Prostate gland (tissue), 2 donors: ENCODE measurements at regions not wholly inside any gene's neighbourhood (a gene's known extent, or its start where the extent isn't known, plus 50 kb on each side); places are given as distances from the start of the nearest gene placed in this dataset.
"Not testable (repeated sequence)": the region's sequence is repeated elsewhere in the genome, so short reads cannot be mapped to it uniquely, and the experiment has no call there.

Experiments used
- DNase-seq: peaks from one replicate; pipeline ENCODE4 v3.0.0-alpha.2; 2019; ENCODE audit warnings: low spot score
- H3K27ac ChIP-seq, 2 donors: fragments of 200-600 bp; sonication (generic); 2 replicates each; pipeline ENCODE4 v1.5.1; 2017 to 2019
- H3K27me3 ChIP-seq: fragments of 200-600 bp; sonication (generic); replicated peaks from 2 replicates; pipeline ENCODE4 v1.5.1; 2019; ENCODE audit not compliant: insufficient read depth
- H3K36me3 ChIP-seq, 2 donors: fragments of 200-600 bp; sonication (generic); 1 replicate in 1 of 2; 2 replicates in 1 of 2; pipeline versions ENCODE4 v1.5.1 to v1.8.1; 2017 to 2019
- H3K4me1 ChIP-seq: fragments of 200-600 bp; sonication (generic); replicated peaks from 2 replicates; pipeline ENCODE4 v1.5.1; 2019
- H3K4me3 ChIP-seq, 2 donors: fragments of 200-600 bp; sonication (generic); 2 replicates each; pipeline ENCODE4 v1.5.1; 2017 to 2019
- H3K9me3 ChIP-seq: fragments of 200-600 bp; sonication (generic); 2 replicates; pipeline ENCODE4 v1.5.1; 2017
- CTCF ChIP-seq, 4 experiments: fragments of 200-600 bp in 2 of 4; fragments of 450-650 bp in 2 of 4; sonication (generic) in 2 of 4; IDR thresholded peaks; 1 replicate in 3 of 4; 2 replicates in 1 of 4; pipeline ENCODE4 v1.5.1; 2016 to 2019; ENCODE audit warnings: antibody characterized with exemption in 4 of 4, mild to moderate bottlenecking in 2 of 4, moderate library complexity in 2 of 4
- POLR2A ChIP-seq: fragments of 450-650 bp; IDR thresholded peaks from one replicate; pipeline ENCODE4 v1.6.1; 2016; ENCODE audit warnings: antibody characterized with exemption, mild to moderate bottlenecking
- POLR2AphosphoS5 ChIP-seq: sonication (generic); formaldehyde crosslinking; IDR thresholded peaks from one replicate; pipeline ENCODE4 v1.6.1; 2017; ENCODE audit warnings: antibody characterized with exemption
- WGBS: methylation state at CpG from one replicate; pipeline ENCODE4 v1.1.5; 2018; 5-methylcytosine and 5-hydroxymethylcytosine counted together
- intact Hi-C: fragments of 100-400 bp; cut with DNase I; formaldehyde crosslinking; loops from one replicate; pipeline ENCODE4 v1.14.2; 2022

GRCh38 chr11:98729118-98729517, 291.6 kb upstream of the CNTN5 start:
- TF ChIP-seq POLR2A = no peak
- Histone ChIP-seq H3K27ac (no peak overlapping the region), H3K4me1 (no peaks in the 10 kb centered on the region), H3K27me3 (no peaks in the 10 kb centered on the region), H3K36me3 (no peaks in the 10 kb centered on the region), H3K4me3 (no peak overlapping the region), H3K9me3 (no peaks in the 10 kb centered on the region)
- DNase-seq = no peak
- intact Hi-C loops = no loop called here
- WGBS = 93% methylated on average over 6 of the region's 6 CpGs

- H3K9me3 ChIP-seq = no peaks in the 10 kb centered on the region
- TF ChIP-seq CTCF (IDR thresholded peaks at IDR 0.05) = no peak
- no peak for TF ChIP-seq POLR2AphosphoS5
- no peak for TF ChIP-seq POLR2A
- H3K27ac ChIP-seq = no peak overlapping the region
- no peaks in the 10 kb centered on the region for H3K27me3 ChIP-seq
- no peaks in the 10 kb centered on the region for H3K36me3 ChIP-seq
- intact Hi-C loops = no loop called here
- H3K4me3 ChIP-seq = no peak overlapping the region
- 77% methylated on average over 1 of the region's 1 CpG for WGBS
- H3K4me1 ChIP-seq = no peaks in the 10 kb centered on the region
- DNase-seq = no peak
These were observed 287.8 kb upstream of the CNTN5 start for GRCh38 chr11:98732947-98733346.

- H3K9me3 ChIP-seq, H3K27ac ChIP-seq, H3K4me1 ChIP-seq, H3K4me3 ChIP-seq, intact Hi-C loops, DNase-seq, H3K36me3 ChIP-seq, H3K27me3 ChIP-seq: not testable (repeated sequence)
- 47% methylated on average over 5 of the region's 5 CpGs for WGBS
These were observed 287.4 kb upstream of the CNTN5 start for GRCh38 chr11:98733378-98733777.

- Histone ChIP-seq H3K27ac (no peak overlapping the region), H3K4me1 (no peaks in the 10 kb centered on the region), H3K36me3 (no peaks in the 10 kb centered on the region), H3K9me3 (no peaks in the 10 kb centered on the region), H3K4me3 (no peak overlapping the region), H3K27me3 (no peaks in the 10 kb centered on the region)
- intact Hi-C loops = no loop called here
- TF ChIP-seq POLR2AphosphoS5 (no peak), CTCF (IDR thresholded peaks at IDR 0.05) (no peak), POLR2A (no peak)
- DNase-seq = no peak
These were observed 286.1 kb upstream of the CNTN5 start for GRCh38 chr11:98734686-98735085.

- TF ChIP-seq CTCF (IDR thresholded peaks at IDR 0.05) (no peak), POLR2AphosphoS5 (no peak), POLR2A (no peak)
- Histone ChIP-seq H3K27me3 (no peaks in the 10 kb centered on the region), H3K9me3 (no peaks in the 10 kb centered on the region), H3K36me3 (no peaks in the 10 kb centered on the region), H3K4me1 (no peaks in the 10 kb centered on the region), H3K4me3 (no peak overlapping the region), H3K27ac (no peak overlapping the region)
- 71% methylated on average over 7 of the region's 7 CpGs for WGBS
- DNase-seq = no peak
- intact Hi-C loops = no loop called here
These were observed 283.9 kb upstream of the CNTN5 start for GRCh38 chr11:98736833-98737232.

- no peak for TF ChIP-seq POLR2AphosphoS5
- TF ChIP-seq POLR2A = no peak
- TF ChIP-seq CTCF (IDR thresholded peaks at IDR 0.05) = no peak
- no peaks in the 10 kb centered on the region for H3K9me3 ChIP-seq
- H3K36me3 ChIP-seq = no peaks in the 10 kb centered on the region
- H3K4me1 ChIP-seq = no peaks in the 10 kb centered on the region
- intact Hi-C loops = no loop called here
- H3K4me3 ChIP-seq = no peak overlapping the region
- H3K27ac ChIP-seq = no peak overlapping the region
- no peak for DNase-seq
- no peaks in the 10 kb centered on the region for H3K27me3 ChIP-seq
These were observed 280.4 kb upstream of the CNTN5 start for GRCh38 chr11:98740321-98740720.

- H3K4me3 ChIP-seq, H3K9me3 ChIP-seq, intact Hi-C loops, DNase-seq, H3K27me3 ChIP-seq, H3K36me3 ChIP-seq, H3K4me1 ChIP-seq, H3K27ac ChIP-seq: not testable (repeated sequence)
- 97% methylated on average over 15 of the region's 21 CpGs for WGBS
These were observed 257.3 kb upstream of the CNTN5 start for GRCh38 chr11:98763446-98763845.
